GM19455 (cell line): ENCODE measurements at regions not wholly inside any gene's neighbourhood (a gene's known extent, or its start where the extent isn't known, plus 50 kb on each side); places are given as distances from the start of the nearest gene placed in this dataset.

Experiments used
- ATAC-seq: cut with Tn5 transposase; IDR thresholded peaks from one replicate; pipeline ENCODE4 v1.9.1; 2021; ENCODE audit not compliant: unreplicated experiment

DNA sequence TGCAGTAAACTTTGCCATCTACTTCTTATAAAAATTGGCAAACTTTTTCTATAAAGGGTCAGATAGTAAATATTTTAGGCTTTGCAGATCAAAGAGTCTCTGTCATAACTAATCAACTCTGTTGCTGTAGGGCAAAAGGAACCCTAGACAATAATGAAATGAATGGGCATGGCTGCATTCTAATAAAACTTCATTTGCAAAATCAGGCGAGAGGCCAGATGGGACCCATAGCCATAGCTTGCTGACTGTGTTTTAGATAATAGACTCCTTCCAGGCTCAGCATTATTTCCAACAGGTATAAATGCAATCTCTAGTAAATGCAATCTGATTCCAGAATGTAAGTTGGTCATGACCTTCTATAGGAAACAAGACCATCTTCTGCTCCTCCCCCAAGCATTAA, 490.7 kb downstream of the TOX3 start:
- ATAC-seq = no peak

DNA sequence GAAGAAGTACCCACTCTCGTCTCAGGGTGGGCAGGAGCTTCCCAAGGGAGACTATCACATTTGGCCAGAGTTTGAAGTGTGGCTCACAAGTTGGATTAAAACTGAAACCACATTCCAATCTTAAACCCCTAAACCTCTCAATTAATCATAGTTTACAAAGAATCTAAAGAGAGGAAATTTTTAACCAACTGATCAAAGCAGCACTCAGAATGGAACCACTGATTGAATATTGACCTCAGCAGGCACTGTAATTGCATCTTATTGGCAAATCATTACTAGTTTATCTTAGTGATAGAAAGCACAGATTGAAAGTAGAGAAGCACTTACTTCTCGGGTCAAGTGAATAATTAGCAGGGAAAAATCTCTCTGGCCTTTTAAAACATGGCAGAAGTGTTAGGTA, 491.6 kb downstream of the TOX3 start:
- no peak for ATAC-seq

- no peak for ATAC-seq
Observed at GRCh38 chr16:52054326-52054725, 492.6 kb downstream of the TOX3 start.

GRCh38 chr16:52052818-52053217, 494.1 kb downstream of the TOX3 start:
- no peak for ATAC-seq

GRCh38 chr16:52051414-52052172, 495.4 kb downstream of the TOX3 start:
- ATAC-seq = no peak

- no peak for ATAC-seq
Observed at GRCh38 chr16:52050418-52050817, 496.5 kb downstream of the TOX3 start.

DNA sequence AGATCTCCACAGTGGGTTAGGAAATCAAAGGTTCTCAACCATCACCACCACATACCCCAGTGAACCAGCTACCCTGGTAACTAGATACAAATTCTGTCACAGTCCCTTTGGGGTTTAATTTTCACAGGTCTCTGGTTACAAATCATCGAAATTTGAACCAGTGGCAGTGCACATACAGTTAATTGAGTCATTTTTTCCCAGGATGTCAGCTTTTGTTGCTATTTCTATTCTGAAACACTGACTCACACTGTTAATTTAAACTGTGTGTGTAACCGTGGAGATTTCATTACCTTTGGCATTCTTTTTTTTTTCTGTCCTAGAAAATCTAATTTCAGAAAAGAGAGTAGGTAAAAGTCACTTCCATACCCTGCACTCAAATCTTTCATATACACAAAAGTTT, 511.5 kb downstream of the TOX3 start:
- no peak for ATAC-seq

- no peak for ATAC-seq
Observed at GRCh38 chr16:52034830-52035229, 512.1 kb downstream of the TOX3 start.

DNA sequence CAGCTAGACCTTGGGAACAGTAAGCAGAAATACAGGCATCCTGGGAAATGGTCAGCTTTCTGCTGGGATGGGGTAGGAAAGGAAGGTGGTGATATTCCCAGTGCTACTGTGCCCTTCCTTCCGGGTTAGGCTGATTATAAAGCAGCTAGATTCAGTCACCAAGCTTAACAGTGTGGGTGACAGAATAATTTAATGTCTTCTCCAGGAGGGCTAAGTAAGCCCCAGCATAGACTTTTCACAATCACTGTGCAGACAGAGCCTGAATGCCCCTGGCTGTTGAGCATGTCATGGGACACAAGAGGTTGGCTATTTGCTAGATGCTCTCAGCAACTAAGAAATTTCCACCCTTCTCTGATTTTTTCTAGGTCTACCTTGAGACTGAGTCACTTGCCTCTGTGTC, 513.0 kb downstream of the TOX3 start:
- no peak for ATAC-seq

DNA sequence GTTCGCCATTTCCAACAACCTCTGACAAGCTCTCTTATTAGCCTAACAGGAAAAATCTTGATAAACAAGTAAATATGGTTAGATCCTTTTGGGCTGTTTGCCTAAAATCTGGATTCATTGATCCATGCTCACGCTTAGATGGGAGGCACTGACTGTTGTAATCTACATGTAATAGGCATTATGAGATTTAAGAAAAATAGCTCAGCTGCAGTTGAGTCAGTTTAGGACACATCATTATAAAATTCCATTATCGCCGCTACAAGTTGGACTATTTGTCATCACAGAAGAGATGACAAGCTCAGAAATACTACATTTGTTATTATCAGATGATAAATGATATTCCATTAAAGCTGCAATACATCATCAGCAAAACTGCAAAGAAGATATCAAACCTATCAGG, 524.0 kb downstream of the TOX3 start:
- no peak for ATAC-seq

DNA sequence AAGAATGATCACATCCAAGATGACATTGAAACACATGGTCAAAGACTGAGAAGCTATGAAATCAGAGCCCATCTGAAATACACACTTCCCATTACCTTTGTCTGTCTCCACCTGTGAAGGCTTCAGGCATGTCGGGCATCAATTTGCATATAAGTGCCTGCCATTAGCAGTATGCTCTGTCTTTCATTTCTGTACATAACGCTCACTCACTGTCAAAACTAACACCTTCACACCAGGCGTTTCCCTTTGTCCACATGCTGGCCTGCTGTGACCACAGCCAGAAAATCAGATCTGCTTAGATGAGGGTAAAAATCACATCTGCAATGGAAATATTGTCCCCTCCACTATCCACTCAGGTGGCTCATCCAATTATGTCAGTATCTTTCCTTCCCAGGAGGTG, 524.8 kb downstream of the TOX3 start:
- no peak for ATAC-seq

GRCh38 chr16:52016387-52016786, 530.6 kb downstream of the TOX3 start:
- no peak for ATAC-seq

DNA sequence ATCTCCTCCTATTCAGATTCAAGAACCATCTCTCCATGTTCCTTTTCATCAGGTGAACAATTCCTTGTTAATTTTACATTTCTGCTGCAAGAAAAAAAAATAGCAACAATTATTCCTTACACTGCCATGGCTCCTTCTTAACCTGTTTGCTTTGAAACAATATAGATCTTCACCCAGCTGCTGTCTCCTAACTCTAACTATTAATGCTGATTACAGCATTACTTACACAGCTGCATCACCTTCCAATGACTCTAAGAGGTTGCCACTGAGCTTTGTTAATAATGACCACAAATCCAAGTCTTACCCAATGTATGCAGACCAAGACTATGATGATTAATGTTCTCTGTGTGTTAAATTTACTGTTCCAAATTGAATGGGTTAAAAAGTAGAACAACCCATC, 541.4 kb downstream of the TOX3 start:
- ATAC-seq = no peak

DNA sequence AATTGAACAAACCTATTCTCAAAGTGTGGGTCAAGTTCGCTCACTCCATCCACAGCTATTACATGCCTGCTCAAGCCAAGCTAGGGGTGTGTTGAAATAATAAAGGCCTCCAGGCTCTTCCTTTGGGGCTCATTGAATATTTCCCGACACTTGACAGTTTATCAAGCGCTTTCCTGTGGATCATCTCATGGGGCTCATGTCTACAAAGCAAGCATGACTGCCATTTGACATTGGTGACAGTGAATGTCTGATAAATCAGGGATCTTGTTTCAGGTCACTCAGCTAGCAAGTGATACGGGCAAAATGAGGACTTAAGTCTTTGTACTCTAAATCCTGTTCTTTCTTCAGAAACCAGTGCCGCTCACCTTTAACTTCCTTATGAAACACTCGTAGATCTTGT, 542.6 kb downstream of the TOX3 start:
- ATAC-seq = no peak

- no peak for ATAC-seq
Observed at GRCh38 chr16:52002026-52002425, 544.9 kb downstream of the TOX3 start.

DNA sequence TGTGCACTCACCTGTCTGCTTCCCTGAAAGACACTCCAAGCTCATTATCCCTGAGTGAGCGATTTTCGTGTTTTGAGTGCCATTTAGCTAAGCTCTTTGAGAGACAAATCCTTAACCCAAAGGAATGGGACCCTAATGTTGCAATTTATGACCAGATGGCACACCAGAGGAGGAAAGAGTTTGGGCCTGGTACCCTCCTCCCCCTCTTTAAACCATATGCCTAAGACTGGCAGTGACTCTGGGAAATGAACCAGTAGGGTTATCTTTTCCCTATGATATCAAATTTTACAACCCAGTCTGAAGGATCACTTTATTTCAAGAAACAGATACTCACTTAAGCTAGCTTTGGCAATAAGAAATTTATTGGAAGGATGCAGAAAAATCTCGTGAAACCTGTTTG, 550.4 kb downstream of the TOX3 start:
- ATAC-seq = no peak

GRCh38 chr16:51994597-51994996, 552.3 kb downstream of the TOX3 start:
- no peak for ATAC-seq

- ATAC-seq = no peak
Observed at GRCh38 chr16:51989637-51990230, 557.2 kb downstream of the TOX3 start.

- ATAC-seq = no peak
Observed at GRCh38 chr16:51988977-51989376, 558.0 kb downstream of the TOX3 start.

GRCh38 chr16:51987519-51987918, 559.4 kb downstream of the TOX3 start:
- ATAC-seq = no peak

GRCh38 chr16:51986717-51987116, 560.2 kb downstream of the TOX3 start:
- no peak for ATAC-seq

DNA sequence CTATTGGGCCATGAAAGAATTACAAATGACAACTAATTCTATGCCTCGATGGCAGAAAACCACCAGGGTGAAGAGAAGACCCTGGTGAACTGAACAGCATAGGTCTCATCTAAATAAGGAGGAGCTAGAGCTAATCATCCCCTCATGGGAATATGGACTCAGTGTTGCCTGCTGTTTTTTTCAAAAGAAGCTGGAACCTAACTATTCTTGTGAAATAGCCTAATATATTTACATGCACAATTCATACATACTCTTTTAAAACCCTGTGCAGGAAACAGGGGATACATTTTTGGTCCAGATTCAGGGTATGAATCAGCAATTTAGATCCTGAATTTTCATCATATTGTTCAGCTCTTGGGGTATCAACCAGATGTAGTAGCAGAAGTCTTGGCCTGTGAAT, 560.6 kb downstream of the TOX3 start:
- no peak for ATAC-seq

DNA sequence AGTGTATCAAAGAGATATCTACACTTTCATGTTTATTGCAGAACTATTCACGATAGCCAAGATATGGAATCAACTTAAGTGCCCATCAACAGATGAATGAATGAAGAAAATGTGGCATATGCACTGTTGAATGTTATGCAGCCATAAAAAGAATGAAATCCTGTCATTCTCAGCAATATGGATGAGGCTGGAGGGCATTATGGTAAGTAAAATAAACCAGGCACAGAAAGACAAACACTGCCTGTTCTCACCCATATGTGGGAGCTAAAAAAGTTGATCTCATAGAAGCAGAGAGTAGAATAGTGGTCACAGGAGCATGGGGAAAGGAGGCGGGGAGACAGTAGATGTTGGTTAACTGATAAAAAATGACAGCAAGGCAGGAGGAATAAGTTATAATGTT, 561.8 kb downstream of the TOX3 start:
- no peak for ATAC-seq
